Hepatocyte (in vitro differentiated cells): ENCODE measurements at regions not wholly inside any gene's neighbourhood (a gene's known extent, or its start where the extent isn't known, plus 50 kb on each side); places are given as distances from the start of the nearest gene placed in this dataset.

Experiments
- CTCF ChIP-seq: fragments of 200-600 bp; sonication (generic); IDR thresholded peaks from 2 replicates; pipeline ENCODE4 v1.5.1; 2016; ENCODE audit warnings: antibody characterized with exemption, mild to moderate bottlenecking; ENCODE audit not compliant: poor library complexity
- EZH2 ChIP-seq: fragments of 200-600 bp; sonication (generic); IDR thresholded peaks from 2 replicates; pipeline ENCODE4 v1.6.1; 2016; ENCODE audit warnings: antibody characterized with exemption, mild to moderate bottlenecking, borderline replicate concordance
- EZH2phosphoT487 ChIP-seq: fragments of 200-600 bp; sonication (generic); IDR thresholded peaks from one replicate; pipeline ENCODE4 v1.6.1; 2018; ENCODE audit warnings: antibody characterized with exemption, mild to moderate bottlenecking, low read depth, moderate library complexity; ENCODE audit not compliant: unreplicated experiment, severe bottlenecking

DNA sequence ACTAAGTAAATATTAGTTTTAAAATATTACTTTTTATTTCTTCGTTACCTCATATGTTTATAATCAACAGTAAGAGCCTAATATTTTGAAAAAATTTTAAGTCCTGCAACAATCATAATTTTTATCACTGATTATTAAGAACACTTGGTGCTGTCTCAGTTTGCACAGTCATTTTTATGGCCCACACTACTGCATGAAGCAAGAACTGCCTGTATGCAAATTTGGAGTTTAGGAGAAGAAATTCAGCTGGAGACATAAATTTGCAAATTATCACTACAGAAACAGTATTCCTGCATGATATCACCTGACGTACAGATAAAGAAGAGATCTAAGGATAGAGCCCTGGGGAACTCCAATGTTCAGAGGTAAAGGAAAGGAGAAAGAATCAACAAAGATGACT lies 144.1 kb upstream of the RBBP8 start:
- TF ChIP-seq CTCF = no peak
- TF ChIP-seq EZH2 = no peak
- TF ChIP-seq EZH2phosphoT487 = no peak
